ENCODE measurements at regions not wholly inside any gene's neighbourhood (a gene's known extent, or its start where the extent isn't known, plus 50 kb on each side); places are given as distances from the start of the nearest gene placed in this dataset.

GRCh38 chr12:74891083-74891668 is 318.5 kb downstream of the KCNC2 start:
- no peak for TF ChIP-seq POLR2A (IDR thresholded peaks at IDR 0.05)
- no peak for TF ChIP-seq CTCF (IDR thresholded peaks at IDR 0.05)
- TF ChIP-seq EP300 (IDR thresholded peaks at IDR 0.05) = no peak
